HL-60 (cell line): ENCODE measurements at regions not wholly inside any gene's neighbourhood (a gene's known extent, or its start where the extent isn't known, plus 50 kb on each side); places are given as distances from the start of the nearest gene placed in this dataset.

Experiments
- POLR2AphosphoS5 ChIP-seq: IDR thresholded peaks from 2 replicates; pipeline ENCODE4 v1.6.1; 2012; ENCODE audit warnings: low read depth
- REST ChIP-seq: IDR thresholded peaks from 2 replicates; pipeline ENCODE4 v1.6.1; 2012; ENCODE audit warnings: low read depth; ENCODE audit not compliant: insufficient replicate concordance

DNA sequence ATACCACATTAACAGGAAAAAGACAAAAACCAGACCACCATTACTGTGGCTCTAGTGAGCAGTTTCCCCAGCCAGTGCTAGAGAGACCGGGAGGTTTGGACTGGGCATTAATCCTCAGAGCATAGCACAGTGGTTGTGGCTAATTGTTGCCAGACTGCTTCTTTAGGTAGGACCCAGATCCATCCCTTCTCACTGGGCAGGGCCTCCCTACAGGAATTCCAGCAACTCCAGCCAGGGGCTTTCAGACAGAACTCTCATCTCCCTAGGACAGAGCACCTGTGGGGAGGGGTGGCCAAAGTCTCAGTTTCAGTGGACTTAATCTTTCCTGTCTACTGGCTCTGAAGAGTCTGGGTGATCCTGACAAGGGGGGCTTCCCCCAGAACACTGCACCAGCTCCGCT, 759.6 kb downstream of the SQOR start:
- TF ChIP-seq POLR2AphosphoS5 (no peak), REST (no peak)
